ENCODE measurements at regions not wholly inside any gene's neighbourhood (a gene's known extent, or its start where the extent isn't known, plus 50 kb on each side); places are given as distances from the start of the nearest gene placed in this dataset.
"Not testable (repeated sequence)": the region's sequence is repeated elsewhere in the genome, so short reads cannot be mapped to it uniquely, and the experiment has no call there.

GRCh38 chr20:48411919-48412522 lies 415.8 kb downstream of the PREX1 start:
- no peak for DNase-seq (ENCODE audit: low spot score)
- no peak for ATAC-seq

DNA sequence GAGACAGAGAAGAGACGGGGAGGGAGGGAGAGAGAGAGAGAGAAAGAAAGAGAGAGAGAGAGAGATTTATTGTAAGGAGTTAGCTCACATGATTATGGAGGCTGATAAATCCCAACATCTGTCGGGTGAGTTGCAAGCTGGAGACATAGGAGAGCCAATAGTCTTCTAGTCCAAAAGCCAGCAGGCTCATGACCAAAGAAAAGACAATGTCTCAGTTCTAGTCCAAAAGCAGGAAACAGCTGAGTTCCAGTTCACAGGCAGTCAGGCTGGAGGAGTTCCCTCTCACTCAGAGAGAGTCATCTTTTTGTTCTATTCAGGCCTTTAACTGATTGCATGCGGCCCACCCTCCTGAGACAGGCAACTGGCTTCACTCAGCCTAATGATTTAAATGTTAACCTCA lies 416.6 kb downstream of the PREX1 start:
- ATAC-seq (no peak), DNase-seq (ENCODE audit: low spot score) (no peak)

GRCh38 chr20:48409055-48409615 lies 418.7 kb downstream of the PREX1 start:
- DNase-seq (ENCODE audit: low spot score): no peak
- no peak for ATAC-seq

- ATAC-seq (no peak), DNase-seq (ENCODE audit: low spot score) (no peak)
Measured at GRCh38 chr20:48407710-48408109, 420.1 kb downstream of the PREX1 start.

- ATAC-seq (no peak), DNase-seq (ENCODE audit: low spot score) (no peak)
Measured at GRCh38 chr20:48406912-48407340, 420.9 kb downstream of the PREX1 start.

- DNase-seq (ENCODE audit: low spot score) (no peak), ATAC-seq (no peak)
Measured at GRCh38 chr20:48406498-48406897, 421.3 kb downstream of the PREX1 start.

DNA sequence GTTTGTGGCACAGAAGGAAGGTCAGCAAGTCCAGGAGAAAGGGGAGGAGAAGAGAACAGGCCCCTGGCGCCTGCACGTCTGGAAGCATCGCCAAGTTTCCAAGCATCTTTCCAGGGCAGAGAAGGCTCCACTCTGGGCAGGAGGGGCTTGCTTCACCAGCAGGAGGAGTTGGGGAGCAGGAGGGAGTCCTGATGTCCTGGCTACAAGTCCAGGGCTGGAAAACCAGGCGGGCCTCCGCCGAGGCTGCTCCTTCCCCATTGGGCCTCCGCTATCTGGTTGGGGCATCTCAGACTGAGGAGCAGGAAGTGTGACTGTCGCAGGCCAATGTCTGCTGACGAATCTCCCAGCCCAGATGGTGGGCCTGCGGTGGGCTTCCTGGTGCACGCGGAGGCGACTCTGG lies 421.9 kb downstream of the PREX1 start:
- DNase-seq (ENCODE audit: low spot score): no peak

DNA sequence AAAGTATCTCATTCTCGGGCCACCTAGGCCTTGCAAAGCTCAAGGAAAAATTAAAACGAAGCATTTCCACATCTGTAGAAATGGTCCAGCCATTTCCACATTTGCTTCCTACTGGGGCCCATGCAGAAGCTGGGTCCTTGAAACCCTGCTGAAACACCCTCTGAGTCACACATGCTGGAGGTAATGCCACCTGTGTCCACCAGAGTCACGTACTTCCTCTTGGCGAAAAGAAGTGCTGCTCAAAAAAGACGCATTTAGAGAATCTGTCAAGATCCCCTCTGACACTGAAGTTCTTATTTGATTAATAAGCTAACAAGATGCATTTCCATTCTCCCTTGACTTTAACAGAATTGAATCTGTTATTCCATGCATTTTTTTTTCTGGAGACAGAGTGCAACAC lies 423.2 kb downstream of the PREX1 start:
- ATAC-seq (no peak), DNase-seq (ENCODE audit: low spot score) (no peak)

More for the DNA sequence above, 421.9 kb downstream of the PREX1 start:
- no peak for ATAC-seq

GRCh38 chr20:48403167-48403761 lies 424.5 kb downstream of the PREX1 start:
- no peak for ATAC-seq
- DNase-seq (ENCODE audit: low spot score): no peak

DNA sequence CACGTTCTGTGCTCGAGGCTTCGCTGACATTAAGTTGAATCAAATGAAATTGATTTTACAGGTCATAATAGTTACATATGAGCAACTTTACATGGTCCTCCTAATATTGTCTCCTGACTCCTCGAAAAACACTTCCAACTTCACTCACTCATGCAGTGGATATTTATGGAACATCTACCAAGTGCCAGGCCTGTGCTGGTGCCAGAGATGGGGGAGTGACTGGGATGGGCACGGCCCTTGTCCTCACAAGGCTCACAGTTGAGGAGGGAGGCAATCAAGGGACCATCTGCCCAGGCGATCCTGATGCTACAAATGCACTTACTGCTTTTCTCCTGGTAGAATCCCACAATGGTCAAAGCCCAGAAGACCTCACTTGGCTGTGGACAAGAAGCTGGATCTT lies 426.4 kb downstream of the PREX1 start:
- ATAC-seq (no peak), DNase-seq (ENCODE audit: low spot score) (no peak)

GRCh38 chr20:48400009-48400408 lies 427.8 kb downstream of the PREX1 start:
- DNase-seq (ENCODE audit: low spot score): no peak

GRCh38 chr20:48398506-48399449 lies 429.0 kb downstream of the PREX1 start:
- ATAC-seq: no peak
- no peak for DNase-seq (ENCODE audit: low spot score)

More at GRCh38 chr20:48400009-48400408, 427.8 kb downstream of the PREX1 start:
- no peak for ATAC-seq

DNA sequence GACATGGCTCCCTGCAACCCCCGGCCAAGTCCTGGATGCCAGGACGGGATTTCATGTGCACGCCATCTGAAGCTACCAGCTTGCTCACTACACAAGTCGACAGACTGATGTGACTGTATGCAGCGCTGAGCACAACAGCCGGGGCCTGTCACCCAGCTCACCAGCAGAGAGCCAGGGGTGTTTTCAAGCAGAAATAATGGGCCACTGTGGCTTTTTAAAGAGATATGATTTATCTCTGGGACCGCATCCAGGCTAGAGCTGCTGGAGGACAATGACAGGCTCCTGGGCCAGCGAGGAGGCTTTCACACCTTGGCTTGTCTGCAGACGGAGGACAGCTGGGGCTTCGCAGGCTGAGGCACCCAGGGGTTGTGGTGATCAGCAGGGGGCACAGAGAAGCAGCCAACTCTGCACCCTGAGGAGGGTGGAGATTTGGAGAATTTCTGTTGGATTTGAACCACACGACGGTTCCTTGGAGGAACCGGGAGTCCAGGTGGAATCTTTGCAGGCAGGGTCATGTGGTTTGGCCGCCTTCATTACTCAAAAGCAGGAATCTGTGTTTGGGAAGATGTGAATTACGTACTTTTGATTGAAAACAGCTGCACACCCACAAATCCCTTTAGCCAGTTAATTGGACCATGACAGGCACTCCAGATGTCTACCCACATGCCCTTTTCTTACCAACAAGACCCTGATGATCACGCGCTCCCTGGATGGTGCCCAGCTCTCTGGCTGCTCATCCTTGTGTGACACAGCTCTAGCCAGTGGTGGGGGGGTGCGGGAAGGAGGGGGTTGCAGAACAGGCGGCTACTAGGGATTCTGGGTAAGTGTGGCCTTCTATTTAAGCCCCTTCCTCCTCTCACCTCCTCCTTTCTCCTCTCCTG lies 430.6 kb downstream of the PREX1 start:
- not testable (repeated sequence) for ATAC-seq; DNase-seq (ENCODE audit: low spot score)

- ATAC-seq (no peak), DNase-seq (ENCODE audit: low spot score) (no peak)
Measured at GRCh38 chr20:48395816-48396546, 431.8 kb downstream of the PREX1 start.

DNA sequence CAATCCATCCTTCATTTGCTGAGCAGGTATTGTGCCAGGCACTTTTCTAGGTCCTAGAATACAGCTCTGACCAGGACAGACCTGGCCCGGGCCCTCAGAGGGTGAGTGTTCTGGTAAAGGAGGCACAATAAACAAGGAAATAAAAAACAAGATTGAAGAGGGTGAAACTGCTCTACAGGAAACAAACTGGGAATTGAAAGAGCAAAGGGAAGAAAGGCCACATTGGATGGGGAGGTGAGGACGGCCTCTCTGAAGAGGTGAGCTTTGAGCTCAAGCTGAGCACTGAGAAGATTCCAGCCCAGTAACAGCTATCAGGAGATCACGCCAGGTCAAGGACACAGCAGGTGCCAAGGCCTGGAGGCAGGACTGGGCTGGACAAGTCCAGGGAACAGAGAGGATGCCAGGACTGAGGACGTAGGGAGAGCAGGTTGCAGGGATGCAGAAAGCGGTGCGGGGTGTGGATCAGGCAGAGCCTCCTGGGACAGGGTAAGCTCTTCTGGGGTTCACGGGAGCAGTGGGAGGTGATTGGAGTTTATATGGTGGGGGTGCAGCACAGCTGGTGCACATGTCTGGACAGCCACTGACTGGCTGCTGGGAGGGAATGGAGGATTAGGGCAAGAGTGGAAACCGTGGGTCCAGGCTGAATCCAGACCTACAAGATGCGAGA lies 433.3 kb downstream of the PREX1 start:
- DNase-seq (ENCODE audit: low spot score): no peak
- no peak for ATAC-seq

DNA sequence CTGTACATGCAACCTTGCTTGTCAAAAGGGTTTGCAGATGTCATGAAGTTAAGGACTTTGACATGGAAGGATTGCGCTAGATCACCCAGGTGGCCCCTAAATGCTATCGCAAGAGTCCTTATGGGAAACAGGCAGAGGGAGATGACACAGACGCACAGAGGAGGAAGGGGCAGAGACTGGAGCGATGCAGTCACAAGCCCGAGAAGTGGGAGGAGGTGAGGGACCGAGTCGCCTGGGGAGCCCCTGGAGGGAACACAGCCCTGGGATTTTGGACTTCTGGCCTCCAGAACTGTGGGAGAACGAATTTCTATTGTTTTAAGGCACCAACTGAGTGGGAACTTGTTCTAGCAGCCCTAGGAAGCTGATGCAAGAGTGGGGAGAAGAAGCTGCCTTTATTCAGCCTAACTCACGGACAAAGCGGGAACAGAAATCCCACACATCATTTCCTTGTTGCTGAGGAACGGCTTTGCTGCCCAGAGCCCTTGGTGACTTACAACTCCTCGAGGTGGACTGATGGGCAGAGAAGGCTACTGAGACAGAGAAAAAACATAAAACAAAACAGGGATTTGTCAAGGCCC lies 434.0 kb downstream of the PREX1 start:
- DNase-seq (ENCODE audit: low spot score) (no peak), ATAC-seq (no peak)

DNA sequence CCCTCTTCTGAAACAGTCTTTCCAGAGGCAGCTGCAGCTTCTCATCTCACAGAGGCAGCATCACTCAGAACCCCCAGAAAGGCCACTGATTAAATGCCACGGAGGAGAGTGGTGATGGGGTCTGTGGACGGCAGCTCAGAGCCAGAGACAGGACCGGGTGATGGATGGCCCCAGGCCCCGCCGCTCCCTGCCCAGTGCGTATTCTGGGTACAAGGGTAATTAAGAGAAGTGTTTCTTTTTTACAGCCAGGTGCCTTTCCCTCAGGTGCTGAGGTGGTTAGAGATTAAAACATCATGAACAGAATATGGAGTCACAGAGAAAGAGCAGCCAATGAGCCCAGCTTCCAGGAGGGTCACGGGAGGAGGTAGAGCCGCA lies 434.5 kb downstream of the PREX1 start:
- ATAC-seq (no peak), DNase-seq (ENCODE audit: low spot score) (no peak)

DNA sequence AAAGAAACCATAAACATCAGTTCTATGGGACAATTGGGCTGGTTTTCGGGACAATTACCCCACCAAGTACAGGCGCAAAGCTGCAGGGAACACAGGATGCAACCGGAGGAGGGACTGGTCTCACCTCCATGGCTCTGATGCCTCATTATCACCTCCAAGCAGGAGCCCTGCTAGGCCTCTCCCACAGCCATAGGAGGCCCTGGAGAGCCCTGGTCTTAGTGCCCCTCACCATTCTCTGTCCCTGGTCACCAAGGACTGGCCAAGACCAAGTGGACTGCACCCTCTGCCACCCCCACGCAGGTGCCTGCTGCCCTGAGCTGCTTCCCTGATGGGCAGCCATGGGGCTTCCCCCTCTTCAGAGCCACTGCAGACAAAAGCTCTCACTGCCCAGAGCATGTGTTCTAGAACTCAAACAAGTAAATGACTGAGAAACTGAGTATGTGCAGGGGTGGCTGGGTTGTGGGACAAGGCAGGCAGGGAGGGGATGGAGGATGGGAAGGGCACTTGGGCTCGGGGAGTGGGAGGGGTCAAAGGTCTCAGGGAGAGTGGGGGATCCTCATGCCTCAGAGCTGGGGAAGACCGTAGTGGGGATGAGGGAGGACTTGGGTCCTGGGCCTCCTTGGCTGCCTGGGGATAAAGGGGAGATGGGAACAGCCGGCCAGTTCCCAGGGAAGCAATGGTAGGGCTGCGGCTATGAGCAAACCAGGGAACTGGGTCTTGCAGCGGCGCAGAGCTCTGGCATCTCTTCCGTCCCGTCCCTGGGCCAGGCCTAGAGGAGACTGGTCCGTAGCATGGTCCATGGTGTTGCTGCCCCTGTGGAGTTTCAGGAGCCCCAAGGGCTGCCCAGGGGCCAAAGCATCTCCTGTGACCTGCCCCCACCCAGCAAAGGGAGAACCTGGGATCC lies 435.1 kb downstream of the PREX1 start:
- DNase-seq (ENCODE audit: low spot score) (no peak), ATAC-seq (no peak)

All from left lobe of liver (tissue), 2 donors.